PC-9 (cell line): ENCODE measurements at regions not wholly inside any gene's neighbourhood (a gene's known extent, or its start where the extent isn't known, plus 50 kb on each side); places are given as distances from the start of the nearest gene placed in this dataset.

Experiments
- BruUV-seq: library from RNA; stranded (reverse); fragments of 400-500 nt; replicated peaks from 2 replicates; lab custom pipeline; 2021; lab: Mats Ljungman, UMichigan
- CTCF ChIA-PET: fragments of 300-600 bp; sonication (Branson Sonifier 250); formaldehyde crosslinking; loops from one replicate; lab custom pipeline; 2022; ENCODE audit warnings: antibody characterized with exemption; lab: Charles Lee
- POLR2A ChIA-PET: fragments of 300-600 bp; sonication (Branson Sonifier 250); formaldehyde crosslinking; loops from one replicate; lab custom pipeline; 2022; ENCODE audit warnings: antibody characterized with exemption; ENCODE audit not compliant: unreplicated experiment; lab: Charles Lee
- DNase-seq, 2 experiments: peaks; one replicate each; pipeline versions ENCODE4 v3.0.0 to v3.0.0-alpha.2; 2015 to 2022; ENCODE audit warnings: mixed read lengths in 1 of 2
- H2AFZ ChIP-seq: fragments of 200-600 bp; sonication (generic); 2 replicates; pipeline ENCODE4 v1.8.1; 2017; ENCODE audit warnings: antibody characterized with exemption
- H3F3A ChIP-seq: fragments of 200-600 bp; sonication (generic); 2 replicates; pipeline ENCODE4 v1.8.1; 2017; ENCODE audit warnings: antibody characterized with exemption, mild to moderate bottlenecking, low read depth; ENCODE audit not compliant: insufficient read depth
- H3K27ac ChIP-seq: fragments of 200-600 bp; sonication (generic); 2 replicates; pipeline ENCODE4 v1.6.1; 2016; ENCODE audit warnings: mixed run types
- H3K27me3 ChIP-seq: fragments of 200-600 bp; sonication (generic); 2 replicates; pipeline ENCODE4 v1.6.1; 2016; ENCODE audit warnings: low read depth, mixed run types; ENCODE audit not compliant: insufficient read depth
- H3K36me3 ChIP-seq: fragments of 200-600 bp; sonication (generic); 2 replicates; pipeline ENCODE4 v1.6.1; 2016; ENCODE audit warnings: low read depth, mixed run types
- H3K4me1 ChIP-seq: fragments of 200-600 bp; sonication (generic); replicated peaks from 2 replicates; pipeline ENCODE4 v1.6.1; 2016; ENCODE audit warnings: mixed run types; ENCODE audit not compliant: insufficient read depth
- H3K4me2 ChIP-seq: fragments of 200-600 bp; sonication (generic); 2 replicates; pipeline ENCODE4 v1.6.1; 2017; ENCODE audit warnings: mixed run types
- H3K4me3 ChIP-seq: fragments of 200-600 bp; sonication (generic); 2 replicates; pipeline ENCODE4 v1.6.1; 2016; ENCODE audit warnings: mixed run types
- H3K79me2 ChIP-seq: fragments of 200-600 bp; sonication (generic); 2 replicates; pipeline ENCODE4 v1.6.1; 2017; ENCODE audit warnings: low read depth, mixed run types
- H3K9me2 ChIP-seq: fragments of 200-600 bp; sonication (generic); 2 replicates; pipeline ENCODE4 v1.8.1; 2017; ENCODE audit warnings: mild to moderate bottlenecking; ENCODE audit not compliant: insufficient read depth
- H3K9me3 ChIP-seq: fragments of 200-600 bp; sonication (generic); 2 replicates; pipeline ENCODE4 v1.8.1; 2016; ENCODE audit warnings: low read depth; ENCODE audit not compliant: insufficient read depth
- H4K20me1 ChIP-seq: fragments of 200-600 bp; sonication (generic); 2 replicates; pipeline ENCODE4 v1.8.1; 2017; ENCODE audit not compliant: insufficient read depth
- EZH2 ChIP-seq: fragments of 200-600 bp; sonication (generic); IDR thresholded peaks from 2 replicates; pipeline ENCODE4 v1.8.0; 2017; ENCODE audit warnings: antibody characterized with exemption, low read depth
- intact Hi-C: fragments of 100-400 bp; cut with micrococcal nuclease; formaldehyde crosslinking; loops from one replicate; pipeline ENCODE4 v1.10.0; 2022; ENCODE audit not compliant: unreplicated experiment
- TF ChIP-seq, protein P1 (sequence below): fragments of 200-600 bp; sonication (generic); conservative IDR thresholded peaks from 2 replicates; pipeline ENCODE4 v1.6.1; 2017; ENCODE audit warnings: mixed run types, antibody characterized with exemption, mild to moderate bottlenecking, moderate library complexity

DNA sequence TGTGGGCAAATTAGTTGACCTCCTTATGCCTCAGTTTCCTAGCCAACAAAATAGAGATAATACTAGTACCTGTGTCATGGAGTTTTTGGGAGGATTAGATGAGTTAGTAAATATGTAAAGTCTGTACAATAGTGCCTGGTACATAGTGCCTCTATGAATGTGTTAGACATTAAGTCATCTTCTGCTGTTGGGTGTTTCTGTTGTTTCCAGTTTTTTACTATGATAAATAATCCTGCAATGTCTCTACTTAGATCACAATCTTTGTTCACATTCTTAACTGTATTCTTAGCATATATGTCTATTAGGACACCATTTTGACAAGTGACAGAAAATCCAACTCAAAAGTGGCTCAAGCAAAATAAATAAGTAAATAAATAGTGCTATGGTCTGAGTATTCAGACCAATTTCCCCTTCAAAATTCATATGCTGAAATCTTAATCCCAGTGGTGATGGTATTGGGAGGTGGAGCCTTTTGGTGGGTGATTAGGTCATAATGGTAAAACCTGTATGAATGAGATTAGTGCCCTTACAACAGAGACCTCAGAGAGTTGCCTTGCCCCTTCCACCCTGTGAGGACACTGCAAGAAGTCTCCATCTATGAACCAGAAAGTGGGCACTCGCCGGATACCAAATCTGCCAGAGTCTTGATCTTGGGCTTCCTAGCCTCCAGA, 84.3 kb downstream of the DIRAS3 start:
- no peak overlapping the region for H3K27ac ChIP-seq
- no peaks in the 10 kb centered on the region for H3K79me2 ChIP-seq
- BruUV-seq, result no TSS peak
- no peaks in the 10 kb centered on the region for H3K27me3 ChIP-seq
- intact Hi-C loops, result no loop called here
- H2AFZ ChIP-seq, result no peak overlapping the region
- TF ChIP-seq, protein P1, sequence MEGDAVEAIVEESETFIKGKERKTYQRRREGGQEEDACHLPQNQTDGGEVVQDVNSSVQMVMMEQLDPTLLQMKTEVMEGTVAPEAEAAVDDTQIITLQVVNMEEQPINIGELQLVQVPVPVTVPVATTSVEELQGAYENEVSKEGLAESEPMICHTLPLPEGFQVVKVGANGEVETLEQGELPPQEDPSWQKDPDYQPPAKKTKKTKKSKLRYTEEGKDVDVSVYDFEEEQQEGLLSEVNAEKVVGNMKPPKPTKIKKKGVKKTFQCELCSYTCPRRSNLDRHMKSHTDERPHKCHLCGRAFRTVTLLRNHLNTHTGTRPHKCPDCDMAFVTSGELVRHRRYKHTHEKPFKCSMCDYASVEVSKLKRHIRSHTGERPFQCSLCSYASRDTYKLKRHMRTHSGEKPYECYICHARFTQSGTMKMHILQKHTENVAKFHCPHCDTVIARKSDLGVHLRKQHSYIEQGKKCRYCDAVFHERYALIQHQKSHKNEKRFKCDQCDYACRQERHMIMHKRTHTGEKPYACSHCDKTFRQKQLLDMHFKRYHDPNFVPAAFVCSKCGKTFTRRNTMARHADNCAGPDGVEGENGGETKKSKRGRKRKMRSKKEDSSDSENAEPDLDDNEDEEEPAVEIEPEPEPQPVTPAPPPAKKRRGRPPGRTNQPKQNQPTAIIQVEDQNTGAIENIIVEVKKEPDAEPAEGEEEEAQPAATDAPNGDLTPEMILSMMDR, result no peak
- TF ChIP-seq EZH2, result no peak
- POLR2A ChIA-PET, result no interaction called here
- peaks cover 18% of the 10 kb centered on the region for H3K9me3 ChIP-seq
- no peaks in the 10 kb centered on the region for H4K20me1 ChIP-seq
- H3K4me3 ChIP-seq, result no peak overlapping the region
- no peaks in the 10 kb centered on the region; the same call in 1 of the 2 replicates for H3F3A ChIP-seq
- DNase-seq, result no peak
- no peaks in the 10 kb centered on the region; the same call in 1 of the 2 replicates for H3K9me2 ChIP-seq
- peaks cover 4% of the 10 kb centered on the region; the same call in 1 of the 2 replicates for H3K4me1 ChIP-seq
- CTCF ChIA-PET, result no interaction called here
- H3K36me3 ChIP-seq, result no peaks in the 10 kb centered on the region
- H3K4me2 ChIP-seq, result no peak overlapping the region

DNA sequence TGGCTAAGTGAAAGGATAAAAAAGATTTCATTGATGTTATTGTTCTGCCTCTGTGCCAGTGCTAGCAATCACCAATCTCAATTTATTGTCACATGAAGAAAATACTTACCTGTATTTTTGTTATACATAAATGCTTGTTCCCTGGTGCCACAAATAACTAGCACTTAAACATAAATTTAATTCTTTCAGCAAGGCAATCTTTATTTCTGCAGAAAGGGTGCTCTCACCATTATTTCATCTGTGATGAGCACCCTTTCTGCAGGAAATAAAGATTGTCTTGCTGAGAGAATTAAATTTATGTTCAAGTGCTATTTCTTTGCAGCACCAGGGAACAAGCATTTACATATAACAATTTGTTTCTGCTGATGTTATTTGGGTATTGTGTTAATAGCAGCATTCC, 87.2 kb downstream of the DIRAS3 start:
- H3K4me2 ChIP-seq, result no peak overlapping the region
- no peaks in the 10 kb centered on the region for H3F3A ChIP-seq
- no TSS peak for BruUV-seq
- no peaks in the 10 kb centered on the region for H3K27me3 ChIP-seq
- peaks cover 18% of the 10 kb centered on the region for H3K9me3 ChIP-seq
- CTCF ChIA-PET, result no interaction called here
- no peak overlapping the region for H3K4me3 ChIP-seq
- H4K20me1 ChIP-seq, result no peaks in the 10 kb centered on the region
- no peak overlapping the region for H3K27ac ChIP-seq
- DNase-seq, result no peak
- no peaks in the 10 kb centered on the region for H3K36me3 ChIP-seq
- H3K4me1 ChIP-seq, result no peaks in the 10 kb centered on the region
- POLR2A ChIA-PET, result no interaction called here
- no peak for TF ChIP-seq EZH2
- TF ChIP-seq, protein P1, result no peak
- H3K79me2 ChIP-seq, result no peaks in the 10 kb centered on the region
- H2AFZ ChIP-seq, result no peak overlapping the region
- no peaks in the 10 kb centered on the region; the same call in 1 of the 2 replicates for H3K9me2 ChIP-seq
- intact Hi-C loops, result no loop called here

DNA sequence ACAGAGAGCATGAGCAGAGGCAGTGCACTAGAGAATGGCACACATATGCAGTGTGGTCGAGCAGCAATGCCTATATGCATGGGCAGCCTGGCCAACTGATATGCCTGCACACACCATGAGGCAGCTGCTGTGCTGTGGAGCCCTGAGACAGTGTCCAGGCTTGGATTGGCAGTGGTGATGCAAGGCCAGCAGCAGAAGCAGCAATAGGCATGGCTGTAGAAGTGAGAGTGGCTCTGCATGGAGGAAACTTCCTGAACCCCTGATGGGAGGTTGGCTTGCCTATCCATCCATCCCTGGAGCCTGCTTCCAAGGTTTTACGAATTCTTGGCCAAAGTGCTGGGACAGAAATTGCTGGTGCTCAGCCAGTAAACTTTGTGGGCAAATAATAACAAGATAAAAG, 89.7 kb downstream of the DIRAS3 start:
- no peaks in the 10 kb centered on the region for H3K9me2 ChIP-seq
- intact Hi-C loops, result no loop called here
- peaks cover 18% of the 10 kb centered on the region for H3K9me3 ChIP-seq
- no peaks in the 10 kb centered on the region for H3K79me2 ChIP-seq
- ChIA-PET POLR2A (no interaction called here), CTCF (no interaction called here)
- no peak overlapping the region for H3K4me2 ChIP-seq
- H4K20me1 ChIP-seq, result no peaks in the 10 kb centered on the region
- H3K36me3 ChIP-seq, result no peaks in the 10 kb centered on the region
- no peak overlapping the region for H2AFZ ChIP-seq
- no TSS peak for BruUV-seq
- no peaks in the 10 kb centered on the region for H3F3A ChIP-seq
- H3K4me1 ChIP-seq, result no peaks in the 10 kb centered on the region
- no peak overlapping the region for H3K27ac ChIP-seq
- TF ChIP-seq, protein P1, result no peak
- no peak for TF ChIP-seq EZH2
- no peaks in the 10 kb centered on the region for H3K27me3 ChIP-seq
- no peak overlapping the region for H3K4me3 ChIP-seq
- DNase-seq, result no peak
